H1 (cell line): ENCODE measurements at regions not wholly inside any gene's neighbourhood (a gene's known extent, or its start where the extent isn't known, plus 50 kb on each side); places are given as distances from the start of the nearest gene placed in this dataset.

Experiments used
- CTCF ChIA-PET: fragments of 300-600 bp; sonication (Branson Sonifier 250); formaldehyde crosslinking; loops from one replicate; lab custom pipeline; 2021; ENCODE audit not compliant: partially characterized antibody; lab: Charles Lee
- POLR2A ChIA-PET: fragments of 300-600 bp; sonication (Branson Sonifier 250); formaldehyde crosslinking; loops from one replicate; lab custom pipeline; 2021; ENCODE audit warnings: inconsistent platforms; ENCODE audit not compliant: partially characterized antibody; lab: Charles Lee
- DNase-seq, 2 experiments: peaks; one replicate each; pipeline versions ENCODE4 v3.0.0 to v3.0.0-alpha.2; 2010 to 2022; ENCODE audit warnings: low spot score in 2 of 2, low read depth in 1 of 2, mixed read lengths in 1 of 2
- FAIRE-seq: peaks from 2 replicates; lab custom pipeline; 2011; peaks lifted over from hg19 to GRCh38; lab: Jason Lieb, UNC
- H2AFZ ChIP-seq: 2 replicates; pipeline ENCODE4 v1.8.1; 2012; ENCODE audit warnings: low read length, inconsistent platforms
- H2AK5ac ChIP-seq: 2 replicates; pipeline ENCODE4 v1.6.1; 2013; ENCODE audit warnings: low read depth, low read length
- H2BK120ac ChIP-seq: replicated peaks from 2 replicates; pipeline ENCODE3; 2013; ENCODE audit warnings: low read depth, low read length, inconsistent platforms
- H2BK12ac ChIP-seq: 2 replicates; pipeline ENCODE4 v1.6.1; 2013; ENCODE audit warnings: low read depth, low read length
- H2BK15ac ChIP-seq: 2 replicates; pipeline ENCODE4 v1.6.1; 2013; ENCODE audit warnings: low read length
- H2BK20ac ChIP-seq: 2 replicates; pipeline ENCODE4 v1.6.1; 2013; ENCODE audit warnings: low read length
- H2BK5ac ChIP-seq: 2 replicates; pipeline ENCODE4 v1.6.1; 2013; ENCODE audit warnings: low read depth, low read length
- H3K14ac ChIP-seq: 2 replicates; pipeline ENCODE4 v1.6.1; 2013; ENCODE audit warnings: inconsistent platforms; ENCODE audit not compliant: insufficient read length
- H3K18ac ChIP-seq: 2 replicates; pipeline ENCODE4 v1.6.1; 2013; ENCODE audit warnings: low read length; ENCODE audit errors: extremely low read depth
- H3K23ac ChIP-seq: 2 replicates; pipeline ENCODE4 v1.6.1; 2013; ENCODE audit warnings: inconsistent platforms; ENCODE audit not compliant: insufficient read length
- H3K23me2 ChIP-seq: 2 replicates; pipeline ENCODE4 v1.6.1; 2013; ENCODE audit warnings: low read depth, low read length
- H3K27ac ChIP-seq: 2 replicates; pipeline ENCODE4 v1.6.1; 2011; ENCODE audit warnings: low read depth, low read length, inconsistent platforms
- H3K27me3 ChIP-seq, 4 experiments: replicated peaks in 1 of 4; 1 replicate in 1 of 4; 2 replicates in 3 of 4; pipeline versions ENCODE4 v1.6.1 to v1.8.1; 2011 to 2013; ENCODE audit warnings: low read length in 3 of 4, mild to moderate bottlenecking in 3 of 4, inconsistent platforms in 2 of 4, mixed read lengths in 2 of 4, moderate library complexity in 1 of 4; ENCODE audit not compliant: control insufficient read depth in 3 of 4, insufficient read depth in 3 of 4; ENCODE audit errors: extremely low read depth in 1 of 4
- H3K36me3 ChIP-seq, 4 experiments: 2 replicates each; pipeline versions ENCODE4 v1.6.1 to v1.8.1; 2011 to 2013; ENCODE audit warnings: mild to moderate bottlenecking in 4 of 4, low read length in 3 of 4, moderate library complexity in 2 of 4, control low read depth in 1 of 4, inconsistent platforms in 1 of 4; ENCODE audit not compliant: insufficient read depth in 4 of 4, control insufficient read depth in 2 of 4
- H3K4ac ChIP-seq: replicated peaks from 2 replicates; pipeline ENCODE3; 2013; ENCODE audit warnings: low read length, low read depth, mixed read lengths, inconsistent platforms; ENCODE audit not compliant: insufficient read length
- H3K4me1 ChIP-seq, 4 experiments: replicated peaks in 1 of 4; 1 replicate in 1 of 4; 2 replicates in 3 of 4; pipeline versions ENCODE4 v1.6.1 to v1.8.1; 2011 to 2013; ENCODE audit warnings: low read length in 3 of 4, inconsistent platforms in 2 of 4, mixed read lengths in 1 of 4; ENCODE audit not compliant: insufficient read depth in 4 of 4, control insufficient read depth in 3 of 4
- H3K4me2 ChIP-seq, 2 experiments: 2 replicates each; pipeline versions ENCODE4 v1.6.1 to v1.8.1; 2011 to 2013; ENCODE audit warnings: low read depth in 2 of 2, low read length in 2 of 2, control low read depth in 1 of 2, inconsistent platforms in 1 of 2, mild to moderate bottlenecking in 1 of 2; ENCODE audit not compliant: insufficient read depth in 1 of 2
- H3K4me3 ChIP-seq, 4 experiments: fragments of 200-600, 300-600 bp in 1 of 4; sonication (generic), shearing (Covaris generic), sonication (Bioruptor Twin) in 1 of 4; 2 replicates each; pipeline versions ENCODE4 v1.5.1 to v1.8.1; 2011 to 2016; ENCODE audit warnings: low read length in 4 of 4, low read depth in 3 of 4, control low read depth in 2 of 4, inconsistent platforms in 2 of 4, mild to moderate bottlenecking in 2 of 4, mixed read lengths in 1 of 4, moderate library complexity in 1 of 4; ENCODE audit not compliant: insufficient read depth in 2 of 4; ENCODE audit errors: extremely low read depth in 1 of 4
- H3K56ac ChIP-seq: replicated peaks from 2 replicates; pipeline ENCODE3; 2013; ENCODE audit warnings: low read depth, mild to moderate bottlenecking, mixed read lengths, low read length, inconsistent platforms; ENCODE audit not compliant: insufficient read length
- H3K79me1 ChIP-seq: 2 replicates; pipeline ENCODE4 v1.6.1; 2013; ENCODE audit warnings: low read depth, low read length, control low read depth
- H3K79me2 ChIP-seq, 2 experiments: 2 replicates each; pipeline versions ENCODE4 v1.6.1 to v1.8.1; 2012 to 2013; ENCODE audit warnings: low read length in 2 of 2, mild to moderate bottlenecking in 2 of 2, inconsistent platforms in 1 of 2; ENCODE audit not compliant: insufficient read depth in 2 of 2, control insufficient read depth in 1 of 2
- H3K9ac ChIP-seq, 4 experiments: replicated peaks in 1 of 4; 1 replicate in 1 of 4; 2 replicates in 3 of 4; pipeline versions ENCODE4 v1.6.1 to v1.8.1; 2011 to 2013; ENCODE audit warnings: low read depth in 3 of 4, low read length in 3 of 4, control low read depth in 2 of 4, mild to moderate bottlenecking in 2 of 4, moderate library complexity in 2 of 4, inconsistent platforms in 1 of 4; ENCODE audit errors: extremely low read depth in 1 of 4
- H3K9me3 ChIP-seq, 2 experiments: 2 replicates each; pipeline versions ENCODE4 v1.6.1 to v1.8.1; 2012 to 2013; ENCODE audit warnings: mild to moderate bottlenecking in 2 of 2, moderate library complexity in 2 of 2, control low read depth in 1 of 2, inconsistent platforms in 1 of 2, low read depth in 1 of 2, low read length in 1 of 2, mixed read lengths in 1 of 2; ENCODE audit not compliant: insufficient read depth in 2 of 2
- H4K20me1 ChIP-seq, 2 experiments: replicated peaks in 1 of 2; 2 replicates each; pipeline versions ENCODE3 to v1.8.1; 2011 to 2013; ENCODE audit warnings: inconsistent platforms in 2 of 2, low read length in 2 of 2, mild to moderate bottlenecking in 1 of 2; ENCODE audit not compliant: insufficient read depth in 2 of 2, control insufficient read depth in 1 of 2
- H4K5ac ChIP-seq: 2 replicates; pipeline ENCODE4 v1.6.1; 2013; ENCODE audit warnings: low read length, low read depth, mixed read lengths, inconsistent platforms; ENCODE audit not compliant: insufficient read length
- H4K8ac ChIP-seq: 2 replicates; pipeline ENCODE4 v1.8.0; 2013; ENCODE audit warnings: mild to moderate bottlenecking, moderate library complexity, low read length, inconsistent platforms; ENCODE audit not compliant: insufficient read depth; ENCODE audit errors: extremely low read depth
- H4K91ac ChIP-seq: replicated peaks from 2 replicates; pipeline ENCODE3; 2013; ENCODE audit warnings: low read length, mixed read lengths, inconsistent platforms; ENCODE audit not compliant: insufficient read length
- BRCA1 ChIP-seq: IDR thresholded peaks from 2 replicates; pipeline ENCODE4 v1.6.1; 2012; ENCODE audit warnings: low read depth, low read length, improper control_type of control experiment
- JUN ChIP-seq: IDR thresholded peaks from 2 replicates; pipeline ENCODE4 v1.6.1; 2011; ENCODE audit warnings: low read depth, mild to moderate bottlenecking, improper control_type of control experiment, low read length
- POLR2AphosphoS5 ChIP-seq: IDR thresholded peaks from 2 replicates; pipeline ENCODE4 v1.6.1; 2011; ENCODE audit warnings: low read depth, low read length
- SP2 ChIP-seq: IDR thresholded peaks from 2 replicates; pipeline ENCODE4 v1.6.1; 2012; ENCODE audit warnings: mild to moderate bottlenecking, low read length, inconsistent platforms
- WGBS, 2 experiments: shearing (Covaris generic) in 1 of 2; methylation state at CpG; one replicate each; pipeline versions ENCODE4 v1.1.6 to v1.1.7; 2013 to 2015; ENCODE audit warnings: low lambda C conversion rate in 2 of 2, mixed read lengths in 2 of 2, inconsistent platforms in 1 of 2, low coverage in 1 of 2, missing lambda C conversion rate in 1 of 2; ENCODE audit not compliant: insufficient replicate concordance in 2 of 2, insufficient coverage in 1 of 2, insufficient read length in 1 of 2; ENCODE audit errors: extremely low coverage in 1 of 2, missing lambda C conversion rate in 1 of 2; 5-methylcytosine and 5-hydroxymethylcytosine counted together

GRCh38 chr11:25527841-25528240 lies 804.1 kb upstream of the ANO3 start:
- no peaks in the 10 kb centered on the region for H3K79me1 ChIP-seq
- no peak for FAIRE-seq
- TF ChIP-seq POLR2AphosphoS5 (no peak), JUN (no peak), BRCA1 (no peak), SP2 (no peak)

More at GRCh38 chr11:25527841-25528240, 804.1 kb upstream of the ANO3 start:
- Histone ChIP-seq H2BK15ac (no peak overlapping the region), H2BK120ac (no peak overlapping the region), H2AFZ (no peak overlapping the region), H3K9me3 (no peaks in the 10 kb centered on the region), H3K27ac (no peak overlapping the region), H3K14ac (no peak overlapping the region), H3K4me2 (no peak overlapping the region), H3K36me3 (no peaks in the 10 kb centered on the region), H3K27me3 (no peaks in the 10 kb centered on the region), H3K23ac (no peak overlapping the region), H2BK20ac (no peak overlapping the region), H2AK5ac (no peak overlapping the region), H4K8ac (no peak overlapping the region), H3K4ac (no peak overlapping the region), H4K20me1 (no peaks in the 10 kb centered on the region), H3K23me2 (no peaks in the 10 kb centered on the region), H3K56ac (no peak overlapping the region), H3K4me1 (peaks cover 0 to 2% (median under 1%) of the 10 kb centered on the region in 4 experiments; a peak in 1 of 7 replicates), H4K5ac (no peak overlapping the region), H4K91ac (no peak overlapping the region), H2BK5ac (no peak overlapping the region), H3K9ac (no peak overlapping the region), H3K4me3 (no peak overlapping the region), H3K79me2 (no peaks in the 10 kb centered on the region), H3K18ac (no peak overlapping the region), H2BK12ac (no peak overlapping the region)
- no peak for DNase-seq
- 93% methylated on average over 2 of the region's 2 CpGs; no CpG with 5 or more reads in 1 of the 2 experiments for WGBS, 2 experiments
- ChIA-PET POLR2A (no interaction called here), CTCF (no interaction called here)
